GM12865 (cell line): ENCODE measurements at regions not wholly inside any gene's neighbourhood (a gene's known extent, or its start where the extent isn't known, plus 50 kb on each side); places are given as distances from the start of the nearest gene placed in this dataset.
"Not testable (repeated sequence)": the region's sequence is repeated elsewhere in the genome, so short reads cannot be mapped to it uniquely, and the experiment has no call there.

Source experiments
- DNase-seq: peaks from one replicate; pipeline ENCODE4 v3.0.0; 2010; ENCODE audit warnings: low read depth
- H3K4me3 ChIP-seq: 2 replicates; pipeline ENCODE4 v1.5.1; 2011; ENCODE audit warnings: mild to moderate bottlenecking, low read depth, low read length, control low read depth
- TF ChIP-seq, protein P1 (sequence below): IDR thresholded peaks from 2 replicates; pipeline ENCODE4 v1.5.1; 2011; ENCODE audit warnings: low read length, control low read depth, low read depth, inconsistent platforms; ENCODE audit not compliant: insufficient read depth; ENCODE audit errors: missing control alignments

DNA sequence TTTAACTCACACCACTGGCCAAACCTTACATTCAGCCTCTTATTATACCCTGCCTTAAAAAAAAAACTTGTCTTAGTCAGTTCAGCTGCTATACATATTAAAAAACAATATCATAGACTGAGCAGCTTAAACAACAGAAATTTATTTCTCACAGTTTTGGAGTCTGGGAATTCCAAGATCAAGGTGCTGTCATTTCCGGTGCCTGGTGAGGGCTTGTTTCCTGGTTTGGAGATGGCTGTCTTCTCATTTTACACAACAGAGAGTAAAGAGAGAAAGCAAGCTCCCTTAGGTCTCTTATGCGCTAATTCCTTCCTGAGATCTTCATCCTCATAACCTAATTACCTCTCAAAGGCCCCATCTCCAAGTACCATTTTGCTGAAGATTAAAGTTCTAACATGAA lies 769.2 kb downstream of the DIAPH3 start:
- no peak for DNase-seq
- H3K4me3 ChIP-seq, result no peak overlapping the region
- TF ChIP-seq, protein P1, sequence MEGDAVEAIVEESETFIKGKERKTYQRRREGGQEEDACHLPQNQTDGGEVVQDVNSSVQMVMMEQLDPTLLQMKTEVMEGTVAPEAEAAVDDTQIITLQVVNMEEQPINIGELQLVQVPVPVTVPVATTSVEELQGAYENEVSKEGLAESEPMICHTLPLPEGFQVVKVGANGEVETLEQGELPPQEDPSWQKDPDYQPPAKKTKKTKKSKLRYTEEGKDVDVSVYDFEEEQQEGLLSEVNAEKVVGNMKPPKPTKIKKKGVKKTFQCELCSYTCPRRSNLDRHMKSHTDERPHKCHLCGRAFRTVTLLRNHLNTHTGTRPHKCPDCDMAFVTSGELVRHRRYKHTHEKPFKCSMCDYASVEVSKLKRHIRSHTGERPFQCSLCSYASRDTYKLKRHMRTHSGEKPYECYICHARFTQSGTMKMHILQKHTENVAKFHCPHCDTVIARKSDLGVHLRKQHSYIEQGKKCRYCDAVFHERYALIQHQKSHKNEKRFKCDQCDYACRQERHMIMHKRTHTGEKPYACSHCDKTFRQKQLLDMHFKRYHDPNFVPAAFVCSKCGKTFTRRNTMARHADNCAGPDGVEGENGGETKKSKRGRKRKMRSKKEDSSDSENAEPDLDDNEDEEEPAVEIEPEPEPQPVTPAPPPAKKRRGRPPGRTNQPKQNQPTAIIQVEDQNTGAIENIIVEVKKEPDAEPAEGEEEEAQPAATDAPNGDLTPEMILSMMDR, result no peak

DNA sequence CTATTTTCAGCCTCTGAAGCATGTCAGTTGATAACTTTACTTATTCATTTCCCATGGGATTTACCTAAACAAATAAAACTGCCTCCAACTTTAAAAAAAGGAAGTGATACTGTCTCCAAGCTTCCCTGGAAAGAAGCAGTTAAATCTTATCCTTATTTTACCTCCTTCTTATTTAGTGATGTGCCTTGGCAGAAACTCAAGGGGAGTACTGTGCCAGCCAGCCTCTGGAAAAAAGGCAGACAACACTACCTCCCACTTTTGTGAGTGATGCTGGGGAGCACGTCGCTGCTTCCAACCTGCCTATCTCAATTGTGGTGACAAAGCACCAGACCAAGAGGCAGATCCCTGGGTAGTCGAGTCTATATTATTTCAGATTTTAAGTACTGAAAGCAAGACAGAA lies 765.6 kb downstream of the DIAPH3 start:
- TF ChIP-seq, protein P1, result no peak
- H3K4me3 ChIP-seq, result no peak overlapping the region
- no peak for DNase-seq

DNA sequence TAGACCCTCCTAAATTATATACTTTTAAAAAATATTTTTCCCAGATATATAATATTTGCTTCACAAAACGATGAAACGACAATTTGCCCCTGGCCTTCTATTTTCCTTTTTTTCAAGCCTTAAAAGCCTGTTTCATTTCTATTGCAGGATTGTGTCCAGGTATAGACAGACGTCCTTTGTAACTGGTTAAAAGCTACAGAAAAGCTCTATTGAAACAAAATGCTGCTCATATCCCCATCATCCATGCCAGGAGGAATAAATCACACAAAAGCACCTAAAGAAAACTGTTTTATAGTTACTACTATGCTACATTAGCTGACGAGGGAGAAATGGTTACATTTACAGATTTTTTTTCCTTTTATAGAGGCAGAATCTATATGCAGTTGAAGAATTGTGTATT lies 765.1 kb downstream of the DIAPH3 start:
- H3K4me3 ChIP-seq, result no peak overlapping the region
- TF ChIP-seq, protein P1, result no peak
- no peak for DNase-seq

DNA sequence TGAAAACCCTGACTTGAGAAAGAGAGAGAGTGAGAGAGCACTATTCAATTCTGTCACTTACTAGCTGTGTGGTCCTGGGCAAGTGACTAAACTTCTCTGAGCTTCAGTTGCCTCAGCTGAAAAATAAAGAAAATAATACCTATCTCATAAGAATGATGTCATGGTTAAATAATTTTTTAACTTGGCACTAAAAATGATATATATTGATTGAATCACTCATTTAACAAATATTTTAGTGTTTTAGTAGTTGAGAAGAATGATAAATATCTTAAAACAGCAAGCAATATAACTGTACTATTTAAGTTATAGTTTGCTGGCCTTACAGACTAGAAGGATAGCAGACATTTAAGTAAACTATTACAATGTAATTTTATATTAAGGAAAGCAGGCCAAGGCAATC lies 764.2 kb downstream of the DIAPH3 start:
- H3K4me3 ChIP-seq, result no peak overlapping the region
- DNase-seq, result no peak
- TF ChIP-seq, protein P1, result no peak

DNA sequence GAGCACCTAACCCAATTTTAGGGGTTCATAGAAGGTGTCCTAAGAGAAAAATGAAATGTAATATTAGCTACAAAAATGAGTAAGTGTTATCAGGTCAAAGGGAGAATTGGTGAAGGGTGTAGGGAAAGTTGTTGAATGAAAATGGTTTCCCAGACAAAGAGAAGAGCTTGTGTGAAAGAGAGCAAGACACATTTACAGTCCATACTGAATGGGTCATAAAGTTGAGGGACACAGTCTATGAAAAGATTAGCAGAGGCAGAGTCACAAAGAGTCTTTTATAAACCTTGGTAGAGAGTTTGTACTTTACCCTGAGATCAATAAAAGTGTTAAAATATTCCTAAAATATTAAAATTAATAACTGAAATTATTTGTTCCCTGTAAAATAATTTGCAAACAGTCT lies 759.4 kb downstream of the DIAPH3 start:
- TF ChIP-seq, protein P1, result no peak
- no peak for DNase-seq
- no peak overlapping the region for H3K4me3 ChIP-seq

DNA sequence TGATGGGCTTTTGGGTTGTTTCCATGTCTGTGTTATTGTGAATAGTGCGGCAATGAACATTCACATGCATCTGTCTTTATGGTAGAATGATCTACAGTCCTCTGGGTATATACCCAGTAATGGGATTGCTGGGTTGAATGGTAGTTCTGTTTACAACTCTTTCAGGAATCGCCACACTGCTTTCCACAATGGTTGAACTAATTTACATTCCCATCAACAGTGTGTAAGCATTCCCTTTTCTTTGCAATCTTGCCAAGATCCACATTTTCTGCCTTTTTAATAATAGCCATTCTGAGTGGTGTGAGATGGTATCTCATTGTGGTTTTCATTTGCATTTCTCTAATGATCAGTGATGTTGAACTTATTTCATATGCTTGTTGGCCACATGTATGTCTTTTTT lies 756.5 kb downstream of the DIAPH3 start:
- not testable (repeated sequence) for DNase-seq, H3K4me3 ChIP-seq

DNA sequence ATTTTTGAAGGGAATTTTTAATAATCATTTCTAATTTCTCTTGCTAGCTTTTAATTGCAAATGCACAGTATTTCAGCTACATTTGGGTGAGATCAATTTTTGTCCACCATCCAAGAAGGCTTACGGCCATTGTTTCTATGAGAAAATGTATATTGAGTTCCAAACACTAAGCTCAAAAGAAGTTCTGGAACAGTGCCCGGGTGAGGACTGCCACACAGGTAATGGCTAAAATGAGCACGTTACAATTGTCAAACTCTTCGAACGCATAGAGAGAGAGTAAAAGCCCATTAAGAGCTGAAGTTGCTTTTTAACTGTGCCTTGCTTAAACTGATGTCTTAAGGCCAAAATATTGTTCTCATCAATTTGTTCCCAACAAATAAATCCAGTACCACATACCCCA lies 755.0 kb downstream of the DIAPH3 start:
- no peak overlapping the region for H3K4me3 ChIP-seq
- DNase-seq, result no peak
- TF ChIP-seq, protein P1, result no peak

DNA sequence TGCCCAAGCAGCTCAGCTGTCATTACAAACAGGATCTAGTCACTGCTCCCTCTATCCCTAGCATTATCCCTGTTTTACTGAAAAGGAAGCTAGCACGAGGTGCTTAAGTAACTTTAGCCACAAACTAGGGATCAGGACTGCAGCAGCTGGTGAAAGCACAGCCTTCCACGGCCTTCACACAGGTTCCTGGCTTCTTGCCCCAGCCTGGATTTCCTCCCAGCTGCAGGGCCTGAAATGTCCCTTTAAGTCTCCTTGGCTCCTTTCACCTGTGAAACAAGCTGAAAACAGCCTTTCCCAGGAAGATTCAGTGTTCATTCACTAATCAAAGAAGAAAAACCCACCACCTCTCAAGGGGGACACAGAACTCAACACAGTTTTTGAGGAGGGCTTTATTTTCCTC lies 754.5 kb downstream of the DIAPH3 start:
- no peak overlapping the region for H3K4me3 ChIP-seq
- no peak for DNase-seq
- TF ChIP-seq, protein P1, result no peak
